ENCODE measurements at regions not wholly inside any gene's neighbourhood (a gene's known extent, or its start where the extent isn't known, plus 50 kb on each side); places are given as distances from the start of the nearest gene placed in this dataset.

GRCh38 chr4:173700650-173701049, 170.6 kb upstream of the HAND2 start:
- Histone ChIP-seq H4K5ac (ENCODE audit: insufficient read length, low read depth, low read length) (no peak overlapping the region), H2BK5ac (ENCODE audit: insufficient read length, low read length) (no peak overlapping the region), H3K56ac (ENCODE audit: insufficient read length, low read depth, low read length) (no peak overlapping the region), H2BK120ac (ENCODE audit: low read depth, low read length, poor library complexity, severe bottlenecking) (no peak overlapping the region), H3K23me2 (ENCODE audit: insufficient read length, low read depth, low read length, poor library complexity, severe bottlenecking) (no peaks in the 10 kb centered on the region), H2BK15ac (ENCODE audit: low read depth, low read length) (no peak overlapping the region), H3K23ac (ENCODE audit: insufficient read length, low read depth, low read length) (no peak overlapping the region), H4K91ac (ENCODE audit: insufficient read length, low read depth, low read length) (no peak overlapping the region), H3K18ac (ENCODE audit: insufficient read length, low read depth, low read length) (no peak overlapping the region), H2AK5ac (ENCODE audit: insufficient read length, low read length) (no peak overlapping the region), H4K20me1 (ENCODE audit: control insufficient read depth, insufficient read depth, insufficient read length) (no peaks in the 10 kb centered on the region), H2AFZ (ENCODE audit: low read length) (no peak overlapping the region), H3K79me2 (ENCODE audit: insufficient read depth, low read length) (no peaks in the 10 kb centered on the region), H3K9me3 (ENCODE audit: control insufficient read depth, low read depth, low read length) (no peaks in the 10 kb centered on the region), H3K4me1 (ENCODE audit: insufficient read depth, low read length) (no peaks in the 10 kb centered on the region), H3K79me1 (ENCODE audit: insufficient read depth, low read depth, low read length, poor library complexity, severe bottlenecking) (no peaks in the 10 kb centered on the region), H3K4me2 (ENCODE audit: insufficient read depth, insufficient read length, low read length) (no peak overlapping the region), H3K9ac (ENCODE audit: extremely low read depth, insufficient read length, low read length) (no peak overlapping the region), H3K4ac (ENCODE audit: low read depth, low read length) (no peak overlapping the region), H3K14ac (ENCODE audit: insufficient read depth, low read length) (no peak overlapping the region), H3K27ac (ENCODE audit: insufficient read length, low read depth, low read length) (no peak overlapping the region), H2BK20ac (ENCODE audit: low read depth, low read length, poor library complexity, severe bottlenecking) (no peak overlapping the region), H4K8ac (replicated peaks; ENCODE audit: insufficient read length, low read depth, low read length) (no peak overlapping the region), H3T11ph (ENCODE audit: low read length) (no peak overlapping the region), H2BK12ac (ENCODE audit: insufficient read length, low read depth, low read length) (no peak overlapping the region), H3K27me3 (ENCODE audit: insufficient read depth, low read length) (no peaks in the 10 kb centered on the region)
- H3K27ac Mint-ChIP-seq = no peak overlapping the region
- no peak for TF ChIP-seq CTCF (conservative IDR thresholded peaks at IDR 0.05)
- no peaks in the 10 kb centered on the region for H3K36me3 Mint-ChIP-seq (ENCODE audit: insufficient read depth in 1 of 3, low read depth in 3 of 3)
- H3K27me3 Mint-ChIP-seq (ENCODE audit: low read depth) = no peaks in the 10 kb centered on the region; the same call in 1 of the 2 replicates
- WGBS (ENCODE audit: extremely low coverage, insufficient read length, low lambda C conversion rate) = no CpG with 5 or more reads among the region's 4 CpGs
- H3K4me1 Mint-ChIP-seq = peaks cover 7 to 12% of the 10 kb centered on the region in 2 experiments
- H3K4me3 Mint-ChIP-seq = no peak overlapping the region
- H3K9me3 Mint-ChIP-seq = no peaks in the 10 kb centered on the region
- no peak for DNase-seq
